Pancreas (tissue), 10 donors: ENCODE measurements at regions not wholly inside any gene's neighbourhood (a gene's known extent, or its start where the extent isn't known, plus 50 kb on each side); places are given as distances from the start of the nearest gene placed in this dataset.

Source experiments
- ATAC-seq, 4 donors: fragments of 200-7000 bp; cut with Tn5 transposase; one replicate each; pipeline versions ENCODE4 v1.8.0 to v1.9.1; 2020; ENCODE audit warnings: mild to moderate bottlenecking in 4 of 4, moderate library complexity in 4 of 4
- DNase-seq, 6 donors: peaks; one replicate each; pipeline ENCODE4 v3.0.0-alpha.2; 2020
- FAIRE-seq: peaks from 2 replicates; lab custom pipeline; 2012; peaks lifted over from hg19 to GRCh38; lab: Jason Lieb, UNC
- H3K27ac ChIP-seq, 4 donors: fragments of 200-600 bp; sonication (generic); 1 replicate in 3 of 4; 2 replicates in 1 of 4; pipeline versions ENCODE4 v1.5.0 to v1.8.0; 2020
- H3K27me3 ChIP-seq, 4 donors: fragments of 200-600 bp; one replicate each; pipeline ENCODE4 v1.8.0; 2021
- H3K36me3 ChIP-seq, 3 donors: fragments of 200-600 bp; sonication (generic) in 1 of 3; one replicate each; pipeline versions ENCODE4 v1.5.0 to v1.8.0; 2020 to 2021
- H3K4me1 ChIP-seq, 3 donors: fragments of 200-600 bp; one replicate each; pipeline ENCODE4 v1.8.0; 2021
- H3K4me3 ChIP-seq, 4 donors: fragments of 200-600 bp; sonication (generic) in 2 of 4; one replicate each; pipeline versions ENCODE4 v1.5.0 to v1.8.0; 2020 to 2021
- H3K9me3 ChIP-seq, 4 donors: fragments of 200-600 bp; one replicate each; pipeline ENCODE4 v1.8.0; 2021
- WGBS, 2 donors: extraction: QIAGEN DNeasy Blood & Tissue Kit; methylation state at CpG; one replicate each; pipeline ENCODE4 v1.1.7; 2013; 5-methylcytosine and 5-hydroxymethylcytosine counted together
- intact Hi-C, 3 donors: fragments of 100-400 bp; cut with DNase I; formaldehyde crosslinking; loops; one replicate each; pipeline versions ENCODE4 v1.11.1 to v1.14.2; 2022
- TF ChIP-seq, protein P1 (sequence below), 4 donors: fragments of 200-600 bp; sonication (generic) in 3 of 4; IDR thresholded peaks; one replicate each; pipeline versions ENCODE4 v1.5.0 to v1.8.0; 2021; ENCODE audit warnings: antibody characterized with exemption in 4 of 4
- donor health status: healthy with polysubstance abuse.
- donor health status: DM: no; HTN: no; CAD: no; lungs with moderate emphysema.
- donor health status: DM: no; HTN: no; CAD: no.
- donor health status: control.
- donor health status: control.
- donor health status: Bipolar disorder and iron deficiency.
- donor health status: DM: yes; HTN: yes; CAD: no.
- donor health status: DM: no; HTN: no; CAD: no.
- donor health status: DM: no; HTN: no; CAD: no.
- donor health status: DM: yes; HTN: yes; CAD: no.

- Histone ChIP-seq H3K4me3 (no peak overlapping the region), H3K36me3 (no peaks in the 10 kb centered on the region), H3K27ac (no peak overlapping the region), H3K9me3 (no peaks in the 10 kb centered on the region), H3K27me3 (no peaks in the 10 kb centered on the region), H3K4me1 (peaks cover 0 to 25% (median 5%) of the 10 kb centered on the region in 3 donors)
- TF ChIP-seq, protein P1, sequence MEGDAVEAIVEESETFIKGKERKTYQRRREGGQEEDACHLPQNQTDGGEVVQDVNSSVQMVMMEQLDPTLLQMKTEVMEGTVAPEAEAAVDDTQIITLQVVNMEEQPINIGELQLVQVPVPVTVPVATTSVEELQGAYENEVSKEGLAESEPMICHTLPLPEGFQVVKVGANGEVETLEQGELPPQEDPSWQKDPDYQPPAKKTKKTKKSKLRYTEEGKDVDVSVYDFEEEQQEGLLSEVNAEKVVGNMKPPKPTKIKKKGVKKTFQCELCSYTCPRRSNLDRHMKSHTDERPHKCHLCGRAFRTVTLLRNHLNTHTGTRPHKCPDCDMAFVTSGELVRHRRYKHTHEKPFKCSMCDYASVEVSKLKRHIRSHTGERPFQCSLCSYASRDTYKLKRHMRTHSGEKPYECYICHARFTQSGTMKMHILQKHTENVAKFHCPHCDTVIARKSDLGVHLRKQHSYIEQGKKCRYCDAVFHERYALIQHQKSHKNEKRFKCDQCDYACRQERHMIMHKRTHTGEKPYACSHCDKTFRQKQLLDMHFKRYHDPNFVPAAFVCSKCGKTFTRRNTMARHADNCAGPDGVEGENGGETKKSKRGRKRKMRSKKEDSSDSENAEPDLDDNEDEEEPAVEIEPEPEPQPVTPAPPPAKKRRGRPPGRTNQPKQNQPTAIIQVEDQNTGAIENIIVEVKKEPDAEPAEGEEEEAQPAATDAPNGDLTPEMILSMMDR (IDR thresholded peaks at IDR 0.05): no peak
- FAIRE-seq (no peak), DNase-seq (no peak), ATAC-seq (no peak)
- WGBS, 2 donors: 70 to 76% methylated on average over 3 of the region's 3 CpGs
- intact Hi-C loops: no loop called here
These were observed 356.0 kb downstream of the TFEC start for GRCh38 chr7:115674467-115675024.

DNA sequence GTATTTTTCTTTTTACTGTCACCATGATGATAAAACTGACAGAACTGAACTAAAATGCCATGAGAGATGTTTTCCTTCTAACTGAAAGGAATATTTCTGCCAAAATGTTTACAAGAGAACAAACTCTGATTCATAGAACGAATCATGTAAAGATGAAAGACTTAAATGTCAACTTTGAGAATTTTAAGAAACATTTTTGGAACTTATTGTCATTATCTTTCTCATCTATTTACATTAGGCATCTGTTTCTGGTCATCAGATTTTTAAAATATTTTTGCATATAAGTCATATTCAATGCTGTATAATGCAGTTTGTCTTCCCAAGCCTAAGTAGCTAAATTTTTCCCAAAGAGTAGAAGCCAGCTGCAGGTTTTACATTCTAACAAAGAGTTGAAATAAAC, 358.5 kb downstream of the TFEC start:
- Histone ChIP-seq H3K9me3 (no peaks in the 10 kb centered on the region), H3K27me3 (no peaks in the 10 kb centered on the region), H3K4me1 (peaks cover 0 to 6% (median 0%) of the 10 kb centered on the region in 3 donors), H3K27ac (no peak overlapping the region), H3K4me3 (no peak overlapping the region), H3K36me3 (no peaks in the 10 kb centered on the region)
- FAIRE-seq: no peak
- TF ChIP-seq, protein P1 (IDR thresholded peaks at IDR 0.05): no peak
- intact Hi-C loops: no loop called here
- WGBS, 2 donors: 76 to 81% methylated on average over 1 of the region's 1 CpG
- DNase-seq: no peak
- ATAC-seq: no peak

DNA sequence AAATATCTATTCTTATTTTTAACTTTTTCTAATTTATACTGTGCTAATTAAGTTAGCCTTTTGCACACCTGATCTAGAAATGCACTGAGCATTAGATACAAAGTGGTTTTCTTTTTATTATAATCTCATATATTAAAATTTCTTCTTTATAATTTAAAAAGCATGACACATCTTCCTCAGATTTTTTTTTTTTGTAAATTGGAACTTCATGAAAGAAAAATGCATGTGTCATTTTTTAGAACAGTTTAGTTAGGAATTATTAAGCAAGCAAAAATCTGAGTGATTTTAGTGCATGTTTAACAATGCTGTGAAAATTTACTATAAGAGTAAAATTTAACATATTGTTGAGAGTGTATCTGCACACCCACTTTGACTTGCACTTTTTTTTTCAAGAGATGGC, 367.9 kb downstream of the TFEC start:
- TF ChIP-seq, protein P1 (IDR thresholded peaks at IDR 0.05): no peak
- H3K36me3 ChIP-seq: no peaks in the 10 kb centered on the region
- DNase-seq: no peak
- no peaks in the 10 kb centered on the region for H3K9me3 ChIP-seq
- no peak overlapping the region for H3K4me3 ChIP-seq
- H3K27ac ChIP-seq: no peak overlapping the region
- no peak for FAIRE-seq
- no peaks in the 10 kb centered on the region for H3K27me3 ChIP-seq
- intact Hi-C loops: no loop called here
- no peak for ATAC-seq
- peaks cover 0 to 7% (median 0%) of the 10 kb centered on the region in 3 donors for H3K4me1 ChIP-seq

GRCh38 chr7:115662120-115662519, 368.4 kb downstream of the TFEC start:
- ATAC-seq: no peak
- Histone ChIP-seq H3K36me3 (no peaks in the 10 kb centered on the region), H3K9me3 (no peaks in the 10 kb centered on the region), H3K27me3 (no peaks in the 10 kb centered on the region), H3K4me1 (peaks cover 0 to 7% (median 0%) of the 10 kb centered on the region in 3 donors), H3K27ac (no peak overlapping the region), H3K4me3 (no peak overlapping the region)
- DNase-seq: no peak
- FAIRE-seq: no peak
- 70 to 88% methylated on average over 2 of the region's 2 CpGs for WGBS, 2 donors
- TF ChIP-seq, protein P1 (IDR thresholded peaks at IDR 0.05): no peak
- intact Hi-C loops: no loop called here

DNA sequence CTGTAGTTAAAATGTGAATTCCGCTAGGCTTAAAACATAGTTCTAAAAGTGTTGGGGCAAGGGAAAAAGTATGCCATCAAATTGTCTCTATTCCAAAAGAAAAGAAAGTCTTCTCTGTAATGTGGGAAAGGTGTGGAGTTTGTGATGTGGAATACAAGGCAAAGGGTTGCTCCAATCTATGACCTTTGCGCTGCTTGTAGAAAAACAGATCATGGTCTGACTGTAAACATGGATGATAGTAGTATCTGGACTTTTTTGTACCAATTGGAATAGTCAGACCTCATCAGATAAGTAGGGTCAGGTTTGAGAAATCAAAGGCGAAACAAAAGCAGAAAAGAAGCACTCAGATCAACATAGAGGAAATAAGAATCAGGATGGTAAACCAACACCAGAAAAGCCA, 372.3 kb downstream of the TFEC start:
- no peaks in the 10 kb centered on the region for H3K27me3 ChIP-seq
- FAIRE-seq (no peak), ATAC-seq (no peak), DNase-seq (no peak)
- no peaks in the 10 kb centered on the region for H3K36me3 ChIP-seq
- no peaks in the 10 kb centered on the region for H3K9me3 ChIP-seq
- intact Hi-C loops: no loop called here
- TF ChIP-seq, protein P1 (IDR thresholded peaks at IDR 0.05): no peak
- H3K4me1 ChIP-seq: no peaks in the 10 kb centered on the region
- H3K4me3 ChIP-seq: no peak overlapping the region
- 60 to 63% methylated on average over 3 of the region's 3 CpGs for WGBS, 2 donors
- H3K27ac ChIP-seq: no peak overlapping the region
